AG09309 (cell line): ENCODE measurements at regions not wholly inside any gene's neighbourhood (a gene's known extent, or its start where the extent isn't known, plus 50 kb on each side); places are given as distances from the start of the nearest gene placed in this dataset.

Source experiments
- DNase-seq: peaks from one replicate; pipeline ENCODE4 v3.0.0-alpha.2; 2010; ENCODE audit warnings: low read depth
- H3K4me3 ChIP-seq: 2 replicates; pipeline ENCODE4 v1.5.1; 2011; ENCODE audit warnings: mild to moderate bottlenecking, low read depth, low read length, moderate library complexity; ENCODE audit not compliant: control insufficient read depth
- TF ChIP-seq, protein P1 (sequence below): IDR thresholded peaks from 2 replicates; pipeline ENCODE4 v1.5.1; 2011; ENCODE audit warnings: mild to moderate bottlenecking, low read depth, low read length, inconsistent platforms; ENCODE audit not compliant: insufficient read depth, control insufficient read depth; ENCODE audit errors: missing control alignments

DNA sequence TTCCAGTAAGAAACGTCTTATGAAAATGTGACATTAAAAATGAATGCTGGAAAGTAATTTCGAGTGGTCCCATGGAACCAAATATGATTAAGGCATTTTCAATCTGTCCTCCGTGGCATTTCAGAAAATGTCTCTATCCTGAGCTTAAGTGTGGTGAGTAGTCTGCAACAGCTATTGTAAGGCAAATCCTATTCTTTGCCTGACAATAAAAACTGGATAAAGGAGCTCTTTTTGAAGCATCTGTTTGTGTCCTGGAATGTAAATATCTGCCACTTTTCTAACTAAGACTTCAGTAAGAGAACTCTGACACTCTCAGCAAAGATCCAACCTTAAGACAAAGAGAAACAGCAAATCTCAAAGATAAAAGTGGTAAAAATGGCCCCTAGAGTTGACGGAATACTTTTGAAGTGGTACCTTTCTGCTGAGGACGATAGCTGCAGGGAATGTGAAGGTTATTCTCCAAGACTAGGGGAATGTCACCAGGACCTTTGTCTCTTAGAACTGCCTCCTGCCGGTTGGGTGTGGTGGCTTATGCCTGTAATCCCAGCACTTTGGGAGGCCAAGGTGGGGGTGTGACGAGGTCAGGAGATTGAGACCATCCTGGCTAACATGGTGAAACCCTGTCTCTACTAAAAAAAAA, 486.7 kb upstream of the ZP4 start:
- TF ChIP-seq, protein P1, sequence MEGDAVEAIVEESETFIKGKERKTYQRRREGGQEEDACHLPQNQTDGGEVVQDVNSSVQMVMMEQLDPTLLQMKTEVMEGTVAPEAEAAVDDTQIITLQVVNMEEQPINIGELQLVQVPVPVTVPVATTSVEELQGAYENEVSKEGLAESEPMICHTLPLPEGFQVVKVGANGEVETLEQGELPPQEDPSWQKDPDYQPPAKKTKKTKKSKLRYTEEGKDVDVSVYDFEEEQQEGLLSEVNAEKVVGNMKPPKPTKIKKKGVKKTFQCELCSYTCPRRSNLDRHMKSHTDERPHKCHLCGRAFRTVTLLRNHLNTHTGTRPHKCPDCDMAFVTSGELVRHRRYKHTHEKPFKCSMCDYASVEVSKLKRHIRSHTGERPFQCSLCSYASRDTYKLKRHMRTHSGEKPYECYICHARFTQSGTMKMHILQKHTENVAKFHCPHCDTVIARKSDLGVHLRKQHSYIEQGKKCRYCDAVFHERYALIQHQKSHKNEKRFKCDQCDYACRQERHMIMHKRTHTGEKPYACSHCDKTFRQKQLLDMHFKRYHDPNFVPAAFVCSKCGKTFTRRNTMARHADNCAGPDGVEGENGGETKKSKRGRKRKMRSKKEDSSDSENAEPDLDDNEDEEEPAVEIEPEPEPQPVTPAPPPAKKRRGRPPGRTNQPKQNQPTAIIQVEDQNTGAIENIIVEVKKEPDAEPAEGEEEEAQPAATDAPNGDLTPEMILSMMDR: no peak
- no peak for DNase-seq
- no peak overlapping the region for H3K4me3 ChIP-seq

DNA sequence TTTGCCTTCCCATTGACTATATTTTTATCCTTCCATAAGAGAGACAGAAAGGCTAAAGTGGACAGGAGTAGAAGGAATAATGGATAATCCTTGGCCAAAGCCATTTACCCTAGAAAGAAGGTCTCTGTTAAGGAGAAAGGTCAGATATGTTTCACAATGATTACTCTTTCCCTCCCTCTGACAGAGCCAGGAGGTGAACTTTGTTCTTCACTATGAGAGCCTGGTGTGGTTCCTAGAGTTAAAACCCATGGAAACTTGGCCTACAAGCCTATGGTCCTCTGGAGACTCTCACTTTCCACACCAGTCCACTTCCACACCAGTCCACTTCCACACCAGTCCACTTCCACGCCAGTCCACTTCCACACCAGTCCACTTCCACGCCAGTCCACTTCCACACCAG, 479.9 kb upstream of the ZP4 start:
- DNase-seq: no peak
- TF ChIP-seq, protein P1: no peak
- no peak overlapping the region for H3K4me3 ChIP-seq

DNA sequence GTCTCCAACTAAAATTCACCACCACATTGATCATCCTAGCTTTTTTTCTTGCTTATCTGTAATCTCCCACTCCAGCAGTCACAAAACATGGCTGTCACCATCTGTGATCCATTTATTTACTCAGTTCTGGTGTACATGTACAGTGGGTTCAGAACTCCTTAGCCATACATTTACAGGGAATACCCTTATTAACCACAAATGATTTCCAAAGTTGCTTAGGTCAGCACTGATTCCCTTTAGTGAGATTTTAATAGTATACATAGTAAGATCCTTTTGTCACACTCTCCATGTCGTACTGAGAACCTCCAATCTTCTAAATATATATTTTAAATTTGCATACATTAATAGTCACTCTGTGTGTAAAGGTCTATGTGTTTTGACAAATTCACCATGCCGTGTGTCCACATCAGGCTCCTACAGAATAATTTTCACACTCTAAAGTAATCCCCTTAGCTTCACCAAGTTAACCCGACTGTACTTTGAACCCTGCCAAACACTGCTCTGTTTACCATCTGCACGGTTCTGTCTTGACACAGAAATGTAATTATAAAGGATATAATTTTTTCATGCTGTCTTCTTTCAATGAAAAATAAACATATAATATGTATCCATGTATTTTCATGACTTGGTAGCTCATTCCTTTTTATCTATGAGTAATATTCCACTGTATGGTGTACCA, 473.6 kb upstream of the ZP4 start:
- DNase-seq: no peak
- TF ChIP-seq, protein P1: no peak
- no peak overlapping the region for H3K4me3 ChIP-seq

DNA sequence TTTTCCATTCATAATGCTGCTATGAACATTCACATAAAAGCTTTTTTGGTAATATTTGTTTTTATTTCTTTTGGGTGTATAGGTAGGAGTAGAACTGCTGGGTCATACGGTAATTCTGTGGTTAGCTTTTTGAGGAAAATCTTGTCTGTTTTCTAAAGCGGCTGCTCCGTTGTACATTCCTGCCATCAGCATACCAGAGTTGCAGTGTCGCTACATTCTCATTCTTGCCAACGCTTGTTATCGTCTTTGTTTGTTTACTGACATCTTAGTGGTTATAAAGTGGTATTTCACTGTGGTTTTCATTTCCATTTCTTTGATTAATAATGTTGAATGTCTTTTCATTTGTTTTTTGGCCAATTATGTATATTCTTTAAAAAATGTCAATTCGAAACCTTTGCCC, 469.8 kb upstream of the ZP4 start:
- DNase-seq: no peak
- no peak overlapping the region for H3K4me3 ChIP-seq
- TF ChIP-seq, protein P1: no peak

DNA sequence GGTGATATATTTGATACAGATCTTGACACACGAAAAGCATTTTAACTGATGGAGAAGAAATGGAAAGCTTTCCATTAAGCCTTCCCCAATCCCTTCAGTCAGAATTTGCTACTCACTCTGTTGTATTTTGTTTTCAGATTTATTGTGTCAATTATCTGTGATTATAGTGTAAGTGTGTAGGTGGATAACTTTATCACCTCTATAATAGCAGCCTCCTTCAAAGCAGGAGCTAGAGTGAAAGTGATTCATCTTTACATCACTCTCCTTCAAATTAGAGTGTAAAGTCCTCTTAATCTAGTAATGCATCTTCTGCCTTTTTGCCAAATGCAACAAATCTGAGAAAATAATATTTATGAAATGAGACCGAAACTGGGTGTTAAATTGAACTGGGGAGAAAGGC, 459.7 kb upstream of the ZP4 start:
- TF ChIP-seq, protein P1: no peak
- no peak overlapping the region for H3K4me3 ChIP-seq
- no peak for DNase-seq

DNA sequence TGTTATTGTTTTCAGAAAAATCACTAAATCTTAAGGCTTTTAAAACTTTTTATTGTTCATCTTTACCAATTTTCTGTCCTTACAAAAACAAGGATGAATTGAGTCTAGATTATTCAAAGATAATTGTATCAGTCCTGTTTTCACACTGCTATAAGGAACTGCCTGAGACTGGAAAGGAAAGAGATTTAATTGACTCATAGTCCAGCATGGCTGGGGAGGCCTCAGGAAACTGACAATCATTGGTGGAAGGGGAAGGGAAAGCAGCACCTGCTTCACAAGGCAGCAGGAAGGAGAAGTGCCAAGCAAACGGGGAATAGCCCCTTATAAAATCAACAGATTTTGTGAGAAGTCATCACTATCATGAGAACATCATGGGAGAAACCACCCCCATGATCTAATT, 455.6 kb upstream of the ZP4 start:
- DNase-seq: no peak
- TF ChIP-seq, protein P1: no peak
- H3K4me3 ChIP-seq: no peak overlapping the region
